Mucosa of stomach (tissue), 1 donor: ENCODE measurements at regions not wholly inside any gene's neighbourhood (a gene's known extent, or its start where the extent isn't known, plus 50 kb on each side); places are given as distances from the start of the nearest gene placed in this dataset.

Experiments used
- H3K27me3 ChIP-seq: one replicate; pipeline ENCODE4 v1.7.0; 2013; ENCODE audit warnings: mild to moderate bottlenecking, low read length; ENCODE audit not compliant: control insufficient read depth, insufficient read depth
- H3K36me3 ChIP-seq: one replicate; pipeline ENCODE4 v1.7.0; 2013; ENCODE audit warnings: low read length; ENCODE audit not compliant: control insufficient read depth, insufficient read depth
- H3K4me1 ChIP-seq: one replicate; pipeline ENCODE4 v1.7.0; 2013; ENCODE audit warnings: mild to moderate bottlenecking, low read length; ENCODE audit not compliant: control insufficient read depth, insufficient read depth
- H3K4me3 ChIP-seq: one replicate; pipeline ENCODE4 v1.7.0; 2013; ENCODE audit warnings: low read length
- H3K9ac ChIP-seq: one replicate; pipeline ENCODE4 v1.7.0; 2013; ENCODE audit warnings: mild to moderate bottlenecking, low read length, moderate library complexity
- H3K9me3 ChIP-seq: one replicate; pipeline ENCODE4 v1.7.0; 2013; ENCODE audit warnings: mild to moderate bottlenecking, low read length, moderate library complexity; ENCODE audit not compliant: control insufficient read depth
- donor health status: Pancreatic carcinoma.

GRCh38 chr3:13167064-13167743, 94.0 kb upstream of the IQSEC1 start:
- H3K9ac ChIP-seq: no peak overlapping the region
- no peak overlapping the region for H3K4me3 ChIP-seq
- no peaks in the 10 kb centered on the region for H3K27me3 ChIP-seq
- H3K36me3 ChIP-seq: no peaks in the 10 kb centered on the region
- no peaks in the 10 kb centered on the region for H3K4me1 ChIP-seq
- no peaks in the 10 kb centered on the region for H3K9me3 ChIP-seq

GRCh38 chr3:13166243-13167063, 93.2 kb upstream of the IQSEC1 start:
- H3K4me3 ChIP-seq: no peak overlapping the region
- H3K4me1 ChIP-seq: no peaks in the 10 kb centered on the region
- H3K36me3 ChIP-seq: no peaks in the 10 kb centered on the region
- no peaks in the 10 kb centered on the region for H3K27me3 ChIP-seq
- H3K9me3 ChIP-seq: no peaks in the 10 kb centered on the region
- no peak overlapping the region for H3K9ac ChIP-seq

- H3K27me3 ChIP-seq: no peaks in the 10 kb centered on the region
- H3K36me3 ChIP-seq: no peaks in the 10 kb centered on the region
- no peak overlapping the region for H3K9ac ChIP-seq
- no peaks in the 10 kb centered on the region for H3K9me3 ChIP-seq
- no peaks in the 10 kb centered on the region for H3K4me1 ChIP-seq
- H3K4me3 ChIP-seq: no peak overlapping the region
These were observed 92.3 kb upstream of the IQSEC1 start for GRCh38 chr3:13165576-13165975.

- Histone ChIP-seq H3K36me3 (no peaks in the 10 kb centered on the region), H3K27me3 (no peaks in the 10 kb centered on the region)
These were observed 91.8 kb upstream of the IQSEC1 start for GRCh38 chr3:13164893-13165492.

GRCh38 chr3:13163848-13164382, 90.7 kb upstream of the IQSEC1 start:
- H3K4me3 ChIP-seq: no peak overlapping the region
- H3K9me3 ChIP-seq: no peaks in the 10 kb centered on the region
- H3K27me3 ChIP-seq: no peaks in the 10 kb centered on the region
- no peaks in the 10 kb centered on the region for H3K36me3 ChIP-seq
- H3K4me1 ChIP-seq: no peaks in the 10 kb centered on the region
- H3K9ac ChIP-seq: no peak overlapping the region

More at GRCh38 chr3:13164893-13165492, 91.8 kb upstream of the IQSEC1 start:
- no peaks in the 10 kb centered on the region for H3K4me1 ChIP-seq
- H3K9ac ChIP-seq: no peak overlapping the region
- H3K9me3 ChIP-seq: no peaks in the 10 kb centered on the region
- no peak overlapping the region for H3K4me3 ChIP-seq

- no peak overlapping the region for H3K9ac ChIP-seq
- H3K4me3 ChIP-seq: no peak overlapping the region
- H3K27me3 ChIP-seq: no peaks in the 10 kb centered on the region
- H3K36me3 ChIP-seq: no peaks in the 10 kb centered on the region
- H3K4me1 ChIP-seq: no peaks in the 10 kb centered on the region
- H3K9me3 ChIP-seq: no peaks in the 10 kb centered on the region
These were observed 89.5 kb upstream of the IQSEC1 start for GRCh38 chr3:13162549-13163320.

- Histone ChIP-seq H3K27me3 (no peaks in the 10 kb centered on the region), H3K36me3 (no peaks in the 10 kb centered on the region), H3K4me1 (no peaks in the 10 kb centered on the region), H3K9me3 (no peaks in the 10 kb centered on the region), H3K4me3 (no peak overlapping the region), H3K9ac (no peak overlapping the region)
These were observed 88.7 kb upstream of the IQSEC1 start for GRCh38 chr3:13161771-13162535.

GRCh38 chr3:13161021-13161759, 88.0 kb upstream of the IQSEC1 start:
- no peak overlapping the region for H3K9ac ChIP-seq
- H3K36me3 ChIP-seq: no peaks in the 10 kb centered on the region
- no peaks in the 10 kb centered on the region for H3K27me3 ChIP-seq
- no peaks in the 10 kb centered on the region for H3K9me3 ChIP-seq
- no peak overlapping the region for H3K4me3 ChIP-seq
- H3K4me1 ChIP-seq: no peaks in the 10 kb centered on the region

GRCh38 chr3:13160619-13161018, 87.4 kb upstream of the IQSEC1 start:
- Histone ChIP-seq H3K4me1 (no peaks in the 10 kb centered on the region), H3K27me3 (no peaks in the 10 kb centered on the region), H3K4me3 (no peak overlapping the region), H3K36me3 (no peaks in the 10 kb centered on the region), H3K9ac (no peak overlapping the region), H3K9me3 (no peaks in the 10 kb centered on the region)

- no peaks in the 10 kb centered on the region for H3K9me3 ChIP-seq
These were observed 86.7 kb upstream of the IQSEC1 start for GRCh38 chr3:13159890-13160289.

GRCh38 chr3:13158871-13159270, 85.6 kb upstream of the IQSEC1 start:
- Histone ChIP-seq H3K27me3 (no peaks in the 10 kb centered on the region), H3K9me3 (no peaks in the 10 kb centered on the region), H3K4me1 (no peaks in the 10 kb centered on the region), H3K4me3 (no peak overlapping the region), H3K9ac (no peak overlapping the region), H3K36me3 (no peaks in the 10 kb centered on the region)

More at GRCh38 chr3:13159890-13160289, 86.7 kb upstream of the IQSEC1 start:
- H3K4me3 ChIP-seq: no peak overlapping the region
- H3K9ac ChIP-seq: no peak overlapping the region
- no peaks in the 10 kb centered on the region for H3K4me1 ChIP-seq
- no peaks in the 10 kb centered on the region for H3K27me3 ChIP-seq
- no peaks in the 10 kb centered on the region for H3K36me3 ChIP-seq
